Liver (tissue), 3 donors: ENCODE measurements at regions not wholly inside any gene's neighbourhood (a gene's known extent, or its start where the extent isn't known, plus 50 kb on each side); places are given as distances from the start of the nearest gene placed in this dataset.

Experiments
- ATF3 ChIP-seq: IDR thresholded peaks from 2 replicates; pipeline ENCODE4 v1.6.1; 2016; ENCODE audit warnings: antibody characterized with exemption
- CTCF ChIP-seq: fragments of 150-350 bp; IDR thresholded peaks from 2 replicates; pipeline ENCODE4 v1.5.1; 2017; ENCODE audit warnings: improper control_type of control experiment, low read depth, low read length; ENCODE audit not compliant: missing input control
- JUND ChIP-seq, 2 donors: IDR thresholded peaks; 2 replicates each; pipeline ENCODE4 v1.6.1; 2016; ENCODE audit warnings: antibody characterized with exemption in 2 of 2
- MAX ChIP-seq: IDR thresholded peaks from 2 replicates; pipeline ENCODE4 v1.6.1; 2016; ENCODE audit warnings: antibody characterized with exemption
- YY1 ChIP-seq: IDR thresholded peaks from 2 replicates; pipeline ENCODE4 v1.6.1; 2016; ENCODE audit warnings: antibody characterized with exemption, mild to moderate bottlenecking
- donor health status: healthy.
- donor health status: healthy.

- TF ChIP-seq ATF3 = no peak
- TF ChIP-seq JUND (IDR thresholded peaks at IDR 0.05) = no peak
- no peak for TF ChIP-seq CTCF
- TF ChIP-seq MAX = no peak
- TF ChIP-seq YY1 = no peak
Measured at GRCh38 chr10:28467615-28468014, 65.3 kb upstream of the WAC start.
